ENCODE measurements at regions not wholly inside any gene's neighbourhood (a gene's known extent, or its start where the extent isn't known, plus 50 kb on each side); places are given as distances from the start of the nearest gene placed in this dataset.

GRCh38 chr6:156557911-156558259 lies 219.3 kb upstream of the ARID1B start:
- TF ChIP-seq POLR2A (IDR thresholded peaks at IDR 0.05): no peak
- TF ChIP-seq, protein P1, sequence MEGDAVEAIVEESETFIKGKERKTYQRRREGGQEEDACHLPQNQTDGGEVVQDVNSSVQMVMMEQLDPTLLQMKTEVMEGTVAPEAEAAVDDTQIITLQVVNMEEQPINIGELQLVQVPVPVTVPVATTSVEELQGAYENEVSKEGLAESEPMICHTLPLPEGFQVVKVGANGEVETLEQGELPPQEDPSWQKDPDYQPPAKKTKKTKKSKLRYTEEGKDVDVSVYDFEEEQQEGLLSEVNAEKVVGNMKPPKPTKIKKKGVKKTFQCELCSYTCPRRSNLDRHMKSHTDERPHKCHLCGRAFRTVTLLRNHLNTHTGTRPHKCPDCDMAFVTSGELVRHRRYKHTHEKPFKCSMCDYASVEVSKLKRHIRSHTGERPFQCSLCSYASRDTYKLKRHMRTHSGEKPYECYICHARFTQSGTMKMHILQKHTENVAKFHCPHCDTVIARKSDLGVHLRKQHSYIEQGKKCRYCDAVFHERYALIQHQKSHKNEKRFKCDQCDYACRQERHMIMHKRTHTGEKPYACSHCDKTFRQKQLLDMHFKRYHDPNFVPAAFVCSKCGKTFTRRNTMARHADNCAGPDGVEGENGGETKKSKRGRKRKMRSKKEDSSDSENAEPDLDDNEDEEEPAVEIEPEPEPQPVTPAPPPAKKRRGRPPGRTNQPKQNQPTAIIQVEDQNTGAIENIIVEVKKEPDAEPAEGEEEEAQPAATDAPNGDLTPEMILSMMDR (IDR thresholded peaks at IDR 0.05): no peak

Measured in body of pancreas (tissue), 4 donors.